IMR-90 (cell line): ENCODE measurements at regions not wholly inside any gene's neighbourhood (a gene's known extent, or its start where the extent isn't known, plus 50 kb on each side); places are given as distances from the start of the nearest gene placed in this dataset.

Experiments used
- ATAC-seq: fragments of 200-7000 bp; cut with Tn5 transposase; 2 replicates; pipeline ENCODE4 v1.9.1; 2020; ENCODE audit warnings: low read depth, mild to moderate bottlenecking, moderate library complexity
- BruUV-seq: library from RNA; stranded (reverse); fragments of 400-500 nt; replicated peaks from 2 replicates; lab custom pipeline; 2021; lab: Mats Ljungman, UMichigan
- CTCF ChIA-PET: fragments of 300-600 bp; formaldehyde crosslinking; extraction: SDS; loops from one replicate; lab custom pipeline; 2021; ENCODE audit warnings: antibody characterized with exemption; lab: Yijun Ruan, JAX
- POLR2A ChIA-PET: fragments of 300-600 bp; sonication (Branson Sonifier 250); formaldehyde crosslinking; loops from one replicate; lab custom pipeline; 2022; ENCODE audit warnings: antibody characterized with exemption; ENCODE audit not compliant: unreplicated experiment; lab: Charles Lee
- DNase-seq: peaks from one replicate; pipeline ENCODE4 v3.0.0; 2013
- H2AFZ ChIP-seq: replicated peaks from 2 replicates; pipeline ENCODE3; 2013; ENCODE audit warnings: low read length, mild to moderate bottlenecking; ENCODE audit not compliant: poor library complexity
- H2AK5ac ChIP-seq: 2 replicates; pipeline ENCODE4 v1.6.1; 2013; ENCODE audit warnings: low read depth, low read length, inconsistent platforms
- H2AK9ac ChIP-seq: replicated peaks from 2 replicates; pipeline ENCODE3; 2013; ENCODE audit warnings: mild to moderate bottlenecking, low read depth, low read length, moderate library complexity; ENCODE audit not compliant: poor library complexity
- H2BK120ac ChIP-seq: 2 replicates; pipeline ENCODE4 v1.6.1; 2013; ENCODE audit warnings: low read depth, low read length, inconsistent platforms
- H2BK15ac ChIP-seq: 3 replicates; pipeline ENCODE4 v1.6.1; 2013; ENCODE audit warnings: low read depth, low read length, inconsistent platforms
- H2BK20ac ChIP-seq: 2 replicates; pipeline ENCODE4 v1.6.1; 2013; ENCODE audit warnings: low read depth, mild to moderate bottlenecking, inconsistent platforms, low read length, moderate library complexity
- H2BK5ac ChIP-seq: 2 replicates; pipeline ENCODE4 v1.6.1; 2013; ENCODE audit warnings: mild to moderate bottlenecking, low read depth, low read length, inconsistent platforms; ENCODE audit not compliant: poor library complexity, severe bottlenecking
- H3K14ac ChIP-seq: replicated peaks from 2 replicates; pipeline ENCODE4 v1.6.1; 2013; ENCODE audit warnings: low read depth, low read length, inconsistent platforms
- H3K18ac ChIP-seq: 2 replicates; pipeline ENCODE4 v1.6.1; 2013; ENCODE audit warnings: low read depth, low read length, control low read depth
- H3K23ac ChIP-seq: 2 replicates; pipeline ENCODE4 v1.6.1; 2013; ENCODE audit warnings: low read depth, low read length, inconsistent platforms
- H3K27ac ChIP-seq: 2 replicates; pipeline ENCODE4 v1.5.1; 2013; ENCODE audit warnings: mild to moderate bottlenecking, control low read depth, low read length; ENCODE audit not compliant: insufficient read depth
- H3K27me3 ChIP-seq: 2 replicates; pipeline ENCODE4 v1.6.1; 2013; ENCODE audit warnings: low read length; ENCODE audit not compliant: control insufficient read depth, insufficient read depth
- H3K36me3 ChIP-seq: 2 replicates; pipeline ENCODE4 v1.6.1; 2013; ENCODE audit warnings: low read length, mixed read lengths; ENCODE audit not compliant: control insufficient read depth, insufficient read depth
- H3K4ac ChIP-seq: 2 replicates; pipeline ENCODE4 v1.6.1; 2013; ENCODE audit warnings: low read depth, low read length, inconsistent platforms
- H3K4me1 ChIP-seq: 2 replicates; pipeline ENCODE4 v1.6.1; 2013; ENCODE audit warnings: low read length, mixed read lengths; ENCODE audit not compliant: control insufficient read depth, insufficient read depth
- H3K4me2 ChIP-seq: 2 replicates; pipeline ENCODE4 v1.6.1; 2013; ENCODE audit warnings: low read depth, mild to moderate bottlenecking, control low read depth, low read length, moderate library complexity
- H3K4me3 ChIP-seq: 2 replicates; pipeline ENCODE4 v1.5.1; 2013; ENCODE audit warnings: low read depth, mild to moderate bottlenecking, control low read depth, low read length, moderate library complexity; ENCODE audit not compliant: insufficient read depth
- H3K56ac ChIP-seq: 2 replicates; pipeline ENCODE4 v1.6.1; 2013; ENCODE audit warnings: low read length, inconsistent platforms; ENCODE audit not compliant: insufficient read depth; ENCODE audit errors: extremely low read depth
- H3K79me1 ChIP-seq, 2 experiments: 2 replicates each; pipeline ENCODE4 v1.6.1; 2013; ENCODE audit warnings: low read length in 2 of 2, inconsistent platforms in 1 of 2, low read depth in 1 of 2
- H3K9ac ChIP-seq: 2 replicates; pipeline ENCODE4 v1.6.1; 2013; ENCODE audit warnings: low read depth, low read length, control low read depth
- H3K9me1 ChIP-seq: 2 replicates; pipeline ENCODE4 v1.6.1; 2013; ENCODE audit warnings: low read length, inconsistent platforms; ENCODE audit not compliant: insufficient read depth
- H3K9me3 ChIP-seq: 2 replicates; pipeline ENCODE4 v1.6.1; 2013; ENCODE audit warnings: low read length; ENCODE audit not compliant: control insufficient read depth, insufficient read depth
- H4K20me1 ChIP-seq: 2 replicates; pipeline ENCODE4 v1.6.1; 2013; ENCODE audit warnings: low read length, inconsistent platforms; ENCODE audit not compliant: insufficient read depth
- H4K5ac ChIP-seq: 2 replicates; pipeline ENCODE4 v1.6.1; 2013; ENCODE audit warnings: mild to moderate bottlenecking, low read depth, low read length, control low read depth
- H4K8ac ChIP-seq, 2 experiments: 2 replicates each; pipeline ENCODE4 v1.6.1; 2013; ENCODE audit warnings: low read depth in 2 of 2, low read length in 2 of 2, control low read depth in 1 of 2, inconsistent platforms in 1 of 2
- H4K91ac ChIP-seq: 2 replicates; pipeline ENCODE4 v1.6.1; 2013; ENCODE audit warnings: low read depth, low read length, inconsistent platforms; ENCODE audit not compliant: insufficient read depth
- CEBPB ChIP-seq: IDR thresholded peaks from 2 replicates; pipeline ENCODE4 v1.6.1; 2012; ENCODE audit warnings: low read depth, low read length, improper control_type of control experiment
- MAZ ChIP-seq: IDR thresholded peaks from 2 replicates; pipeline ENCODE4 v1.6.1; 2012; ENCODE audit warnings: low read depth, mild to moderate bottlenecking, low read length, improper control_type of control experiment, moderate library complexity, borderline replicate concordance
- NFE2L2 ChIP-seq: fragments of 150-350 bp; IDR thresholded peaks from 2 replicates; pipeline ENCODE4 v1.6.1; 2016; ENCODE audit warnings: low read depth, mild to moderate bottlenecking, low read length
- SMC3 ChIP-seq: fragments of 150-350 bp; IDR thresholded peaks from 2 replicates; pipeline ENCODE4 v1.6.1; 2016; ENCODE audit warnings: low read depth, mild to moderate bottlenecking, antibody characterized with exemption, low read length, moderate library complexity
- WGBS, 2 experiments: methylation state at CpG; one replicate each; pipeline versions ENCODE4 v1.1.5 to v1.1.7; 2013; ENCODE audit warnings: missing lambda C conversion rate in 2 of 2; ENCODE audit not compliant: insufficient read length in 1 of 2; ENCODE audit errors: extremely low coverage in 2 of 2; 5-methylcytosine and 5-hydroxymethylcytosine counted together
- dilution Hi-C: fragments of 300-500 bp; cut with HindIII; formaldehyde crosslinking; loops from one replicate; pipeline ENCODE4 v1.14.3; 2018; ENCODE audit warnings: low sequenced_read_pairs; ENCODE audit not compliant: unreplicated experiment
- in situ Hi-C: fragments of 300-500 bp; cut with MboI; formaldehyde crosslinking; loops from 3 replicates; pipeline ENCODE4 v1.14.3; 2019; ENCODE audit warnings: low sequenced_read_pairs, inconsistent platforms, mixed read lengths
- intact Hi-C: fragments of 100-400 bp; cut with micrococcal nuclease; formaldehyde crosslinking; loops from 2 replicates; pipeline ENCODE4 v1.10.0; 2022

- Histone ChIP-seq H3K4ac (no peak overlapping the region), H3K9ac (no peak overlapping the region), H3K9me1 (no peaks in the 10 kb centered on the region), H4K91ac (no peak overlapping the region), H3K14ac (no peak overlapping the region), H4K5ac (no peak overlapping the region), H3K18ac (no peak overlapping the region), H2BK5ac (no peak overlapping the region), H3K4me3 (no peak overlapping the region), H3K56ac (no peak overlapping the region), H3K79me1 (no peaks in the 10 kb centered on the region), H3K23ac (no peak overlapping the region), H3K27ac (no peak overlapping the region), H3K4me2 (no peak overlapping the region), H2AFZ (no peak overlapping the region), H2BK20ac (no peak overlapping the region), H3K36me3 (no peaks in the 10 kb centered on the region), H2AK9ac (no peak overlapping the region), H4K8ac (no peak overlapping the region), H2AK5ac (no peak overlapping the region), H3K9me3 (no peaks in the 10 kb centered on the region), H3K4me1 (no peaks in the 10 kb centered on the region), H2BK120ac (no peak overlapping the region), H3K27me3 (no peaks in the 10 kb centered on the region), H2BK15ac (no peak overlapping the region), H4K20me1 (no peaks in the 10 kb centered on the region)
- ChIA-PET CTCF (interaction anchor here (0.7 to 1.6 kb wide), 3 partner anchors 8 to 212 kb away, joined by 3 to 6 read pairs (median 5); no protein-coding TSS in a partner anchor), POLR2A (no interaction called here)
- no TSS peak for BruUV-seq
- intact Hi-C loops, result loop anchor here (10.0 kb wide), 1 partner anchor 578 kb away; no protein-coding TSS in a partner anchor
- peak; percentile 19 for DNase-seq
- dilution Hi-C loops, result no loop called here
- TF ChIP-seq NFE2L2, result no peak
- TF ChIP-seq CEBPB, result peak; percentile 29; the same call in 1 of the 2 replicates
- TF ChIP-seq MAZ, result no peak
- no peak for TF ChIP-seq SMC3
- in situ Hi-C loops, result loop anchor here (10.0 kb wide), 1 partner anchor 288 kb away; no protein-coding TSS in a partner anchor
- 83 to 98% methylated on average over 4 of the region's 4 CpGs for WGBS, 2 experiments
- ATAC-seq, result no peak
Observed at GRCh38 chr1:99472893-99473292, 173.0 kb upstream of the PALMD start.
